SK-N-SH treated with all-trans-retinoic acid at 6 μM for 48 hours (cell line): ENCODE measurements at regions not wholly inside any gene's neighbourhood (a gene's known extent, or its start where the extent isn't known, plus 50 kb on each side); places are given as distances from the start of the nearest gene placed in this dataset.

Source experiments
- PPARA ChIP-seq: fragments of 250-450 bp; sonication (Bioruptor Pico); IDR thresholded peaks from 2 replicates; pipeline ENCODE4 v1.5.0; 2020; ENCODE audit warnings: mild to moderate bottlenecking, borderline replicate concordance
- ZFP3 ChIP-seq: fragments of 250-450 bp; sonication (Bioruptor Pico); IDR thresholded peaks from 2 replicates; pipeline ENCODE4 v1.5.0; 2020; ENCODE audit warnings: mild to moderate bottlenecking, moderate library complexity

- no peak for TF ChIP-seq ZFP3
- TF ChIP-seq PPARA (CRISPR knock-in tag): no peak
Measured at GRCh38 chr9:89715318-89715858, 110.6 kb downstream of the GADD45G start.
